HEK293T (cell line): ENCODE measurements at regions not wholly inside any gene's neighbourhood (a gene's known extent, or its start where the extent isn't known, plus 50 kb on each side); places are given as distances from the start of the nearest gene placed in this dataset.

Source experiments
- BHLHE40 ChIP-seq: fragments of 450-650 bp; IDR thresholded peaks from 2 replicates; pipeline ENCODE4 v1.6.1; 2016; ENCODE audit warnings: mild to moderate bottlenecking, moderate library complexity, borderline replicate concordance
- CTBP1 ChIP-seq: fragments of 450-650 bp; IDR thresholded peaks from 2 replicates; pipeline ENCODE4 v1.6.1; 2016; ENCODE audit warnings: borderline replicate concordance
- ELF4 ChIP-seq: fragments of 450-650 bp; IDR thresholded peaks from 2 replicates; pipeline ENCODE4 v1.6.1; 2017; ENCODE audit warnings: antibody characterized with exemption
- FOXA1 ChIP-seq: fragments of 450-650 bp; IDR thresholded peaks from 2 replicates; pipeline ENCODE4 v1.6.1; 2016; ENCODE audit warnings: mild to moderate bottlenecking
- FOXK2 ChIP-seq: fragments of 450-650 bp; IDR thresholded peaks from 2 replicates; pipeline ENCODE4 v1.6.1; 2016; ENCODE audit warnings: mild to moderate bottlenecking
- FOXM1 ChIP-seq: fragments of 450-650 bp; IDR thresholded peaks from 2 replicates; pipeline ENCODE4 v1.6.1; 2017; ENCODE audit warnings: mild to moderate bottlenecking, borderline replicate concordance
- HDGF ChIP-seq: fragments of 450-650 bp; IDR thresholded peaks from 2 replicates; pipeline ENCODE4 v1.6.1; 2017; ENCODE audit warnings: antibody characterized with exemption, borderline replicate concordance
- LEF1 ChIP-seq: fragments of 450-650 bp; IDR thresholded peaks from 2 replicates; pipeline ENCODE4 v1.6.1; 2017; ENCODE audit warnings: mild to moderate bottlenecking, borderline replicate concordance
- SP1 ChIP-seq: fragments of 450-650 bp; IDR thresholded peaks from 2 replicates; pipeline ENCODE4 v1.6.1; 2017
- SUZ12 ChIP-seq: fragments of 450-650 bp; IDR thresholded peaks from 2 replicates; pipeline ENCODE4 v1.6.1; 2016; ENCODE audit warnings: mild to moderate bottlenecking

DNA sequence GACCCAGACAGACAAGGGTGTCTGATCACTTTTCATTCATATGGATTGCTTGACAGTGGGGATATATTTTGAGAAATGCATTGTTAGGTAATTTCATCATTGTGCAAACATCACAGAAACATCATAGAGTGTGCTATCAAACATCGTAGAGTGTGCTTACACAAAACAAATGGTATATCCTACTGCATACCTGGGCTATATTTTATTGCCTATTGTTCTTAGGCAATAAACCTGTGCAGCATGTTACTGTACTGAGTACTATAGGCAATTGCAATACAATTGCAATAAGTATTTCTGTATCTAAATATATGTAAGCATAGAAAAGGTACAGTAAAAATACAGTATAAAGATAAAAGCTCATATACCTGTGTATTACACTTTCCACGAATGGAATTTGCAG, 319.1 kb downstream of the KIF20B start:
- TF ChIP-seq LEF1: no peak
- TF ChIP-seq SUZ12: no peak
- no peak for TF ChIP-seq HDGF
- no peak for TF ChIP-seq SP1
- no peak for TF ChIP-seq FOXA1
- no peak for TF ChIP-seq ELF4
- TF ChIP-seq FOXM1: no peak
- no peak for TF ChIP-seq CTBP1
- TF ChIP-seq FOXK2: no peak
- TF ChIP-seq BHLHE40: no peak
